Stimulated activated memory B cell treated with anti-CD40 and anti-IgM and Interleukin-4, amounts not matched to agents 10 μg/mL and 1 μg/mL and 100 μg/mL, for 72 hours (primary cell): ENCODE measurements at regions not wholly inside any gene's neighbourhood (a gene's known extent, or its start where the extent isn't known, plus 50 kb on each side); places are given as distances from the start of the nearest gene placed in this dataset.

Experiments used
- ATAC-seq: fragments of 150-1000 bp; cut with Tn5 transposase; 2 replicates; pipeline ENCODE4 v1.10.0; 2021
- H3K27ac Mint-ChIP-seq: one replicate; pipeline ENCODE4 v1.8.0; 2022; ENCODE audit warnings: mild to moderate bottlenecking, mixed read lengths
- H3K27me3 Mint-ChIP-seq: one replicate; pipeline ENCODE4 v1.8.0; 2022; ENCODE audit warnings: mixed read lengths
- H3K36me3 Mint-ChIP-seq: one replicate; pipeline ENCODE4 v1.8.0; 2022; ENCODE audit warnings: mixed read lengths
- H3K4me1 Mint-ChIP-seq: one replicate; pipeline ENCODE4 v1.8.0; 2022; ENCODE audit warnings: mixed read lengths
- H3K4me3 Mint-ChIP-seq: one replicate; pipeline ENCODE4 v1.8.0; 2022; ENCODE audit warnings: mild to moderate bottlenecking, moderate library complexity, mixed read lengths
- H3K9me3 Mint-ChIP-seq: one replicate; pipeline ENCODE4 v1.8.0; 2022; ENCODE audit warnings: mixed read lengths

GRCh38 chr20:20768202-20768815, 55.9 kb upstream of the RALGAPA2 start:
- peaks cover 25% of the 10 kb centered on the region for H3K27me3 Mint-ChIP-seq
- H3K4me3 Mint-ChIP-seq, result no peak overlapping the region
- ATAC-seq, result no peak
- no peaks in the 10 kb centered on the region for H3K36me3 Mint-ChIP-seq
- H3K4me1 Mint-ChIP-seq, result no peaks in the 10 kb centered on the region
- H3K27ac Mint-ChIP-seq, result no peak overlapping the region
- H3K9me3 Mint-ChIP-seq, result no peaks in the 10 kb centered on the region

DNA sequence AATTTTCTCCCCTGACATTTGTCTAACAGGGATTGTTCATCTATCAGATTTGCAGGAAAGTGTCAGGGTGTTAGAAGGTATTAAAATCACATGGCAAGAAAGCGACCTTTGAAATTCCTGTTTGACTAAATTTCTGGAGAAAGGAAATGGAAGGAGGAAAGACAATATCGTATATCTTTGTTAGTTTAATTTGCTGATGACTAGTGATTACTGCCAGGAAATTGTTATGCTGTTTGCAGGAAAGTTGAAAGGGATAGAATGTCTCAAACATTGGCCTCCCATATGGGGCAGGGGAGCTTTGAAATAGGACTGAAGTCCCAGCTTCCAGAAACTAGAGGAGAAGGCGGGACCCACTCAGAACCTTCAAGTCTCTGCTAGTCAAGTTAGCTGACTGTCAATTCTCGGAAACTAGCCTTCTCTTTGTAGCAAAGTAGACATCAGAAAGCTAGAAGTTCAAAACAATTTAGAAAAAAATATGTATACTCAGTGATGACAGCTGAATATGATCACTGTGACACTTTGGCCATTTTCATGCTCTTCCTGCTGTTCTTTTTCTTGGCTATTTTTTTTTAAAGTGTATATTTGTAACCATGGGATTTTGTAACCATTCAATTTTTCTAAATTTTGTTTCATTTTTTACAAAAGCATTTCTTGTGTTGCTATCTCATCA, 53.4 kb upstream of the RALGAPA2 start:
- H3K36me3 Mint-ChIP-seq, result no peaks in the 10 kb centered on the region
- H3K4me1 Mint-ChIP-seq, result no peaks in the 10 kb centered on the region
- peaks cover 26% of the 10 kb centered on the region for H3K27me3 Mint-ChIP-seq
- no peaks in the 10 kb centered on the region for H3K9me3 Mint-ChIP-seq
- no peak overlapping the region for H3K27ac Mint-ChIP-seq
- no peak for ATAC-seq
- H3K4me3 Mint-ChIP-seq, result no peak overlapping the region

GRCh38 chr20:20763650-20764049, 51.2 kb upstream of the RALGAPA2 start:
- Mint-ChIP-seq H3K4me3 (no peak overlapping the region), H3K27me3 (peaks cover 26% of the 10 kb centered on the region), H3K27ac (no peak overlapping the region), H3K36me3 (no peaks in the 10 kb centered on the region), H3K4me1 (no peaks in the 10 kb centered on the region), H3K9me3 (no peaks in the 10 kb centered on the region)
- no peak for ATAC-seq
